ENCODE measurements at regions not wholly inside any gene's neighbourhood (a gene's known extent, or its start where the extent isn't known, plus 50 kb on each side); places are given as distances from the start of the nearest gene placed in this dataset.
A peak's percentile ranks its signal among the peaks of the same experiment; 100 is the strongest.

GRCh38 chr2:45307147-45307546 is 297.9 kb upstream of the SIX2 start:
- no CpG with 5 or more reads among the region's 11 CpGs for WGBS (ENCODE audit: extremely low coverage, insufficient coverage, insufficient read length)

DNA sequence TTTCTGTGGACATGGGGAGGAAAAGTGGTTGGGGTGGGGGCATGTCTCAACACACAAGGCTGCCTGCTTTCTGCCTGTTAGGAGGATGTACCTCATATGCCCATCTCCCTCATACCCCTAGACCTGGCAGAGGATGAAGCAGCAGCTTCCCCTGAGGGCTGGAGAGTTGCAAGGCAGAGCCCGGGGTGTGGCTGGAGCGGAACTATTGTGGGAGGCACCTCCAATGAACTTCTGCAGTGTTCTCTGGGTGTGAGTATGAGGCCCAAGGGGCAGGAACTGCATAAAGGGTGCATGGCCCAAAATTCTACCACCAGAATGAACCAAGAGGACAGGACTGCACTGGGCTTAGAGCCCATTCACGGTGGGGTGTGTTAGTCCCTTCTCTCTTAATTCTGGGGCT is 296.3 kb upstream of the SIX2 start:
- no peak overlapping the region for H4K91ac ChIP-seq (ENCODE audit: low read depth, low read length)
- H4K8ac ChIP-seq (ENCODE audit: low read depth, low read length): no peak overlapping the region
- no peak overlapping the region for H3K4me2 ChIP-seq (ENCODE audit: low read length)
- no peak overlapping the region for H3K4ac ChIP-seq (ENCODE audit: low read depth, low read length)
- no peak for DNase-seq
- H3K18ac ChIP-seq (ENCODE audit: low read length): no peak overlapping the region
- no peaks in the 10 kb centered on the region for H3K79me1 ChIP-seq (ENCODE audit: low read length)
- WGBS (ENCODE audit: extremely low coverage, insufficient coverage, insufficient read length): no CpG with 5 or more reads among the region's 3 CpGs
- H3K79me2 ChIP-seq (ENCODE audit: control insufficient read depth, insufficient read depth, low read length, poor library complexity): no peaks in the 10 kb centered on the region
- no peak overlapping the region for H2BK12ac ChIP-seq (ENCODE audit: low read length)
- no peak overlapping the region for H3K9ac ChIP-seq (ENCODE audit: low read length)
- no peak overlapping the region for H3K23ac ChIP-seq (ENCODE audit: low read length)
- no peak overlapping the region for H2AFZ ChIP-seq (ENCODE audit: insufficient read depth, low read length, poor library complexity)
- no peak overlapping the region for H4K12ac ChIP-seq (ENCODE audit: low read depth, low read length)
- no peak overlapping the region for H3K14ac ChIP-seq (ENCODE audit: low read length)
- no peak overlapping the region for H3K4me3 ChIP-seq (ENCODE audit: low read depth, low read length)
- no peaks in the 10 kb centered on the region for H3K36me3 ChIP-seq (ENCODE audit: control insufficient read depth in 1 of 2, insufficient read depth in 2 of 2, low read length in 2 of 2)
- no peaks in the 10 kb centered on the region for H3K4me1 ChIP-seq (ENCODE audit: control insufficient read depth in 1 of 2, insufficient read depth in 2 of 2, low read length in 2 of 2)
- H2BK5ac ChIP-seq (ENCODE audit: low read depth, low read length, poor library complexity): no peak overlapping the region
- no peak overlapping the region for H2AK5ac ChIP-seq (ENCODE audit: low read length)
- H3K27ac ChIP-seq (ENCODE audit: low read depth, low read length): no peak overlapping the region
- H2BK120ac ChIP-seq (ENCODE audit: insufficient read depth, low read length, poor library complexity): no peak overlapping the region
- H3K27me3 ChIP-seq (ENCODE audit: insufficient read depth, low read length): no peaks in the 10 kb centered on the region
- H3K9me3 ChIP-seq (ENCODE audit: insufficient read depth, low read depth, low read length): peaks cover 7% of the 10 kb centered on the region

More at GRCh38 chr2:45307147-45307546, 297.9 kb upstream of the SIX2 start:
- no peak overlapping the region for H2AK5ac ChIP-seq (ENCODE audit: low read length)
- no peaks in the 10 kb centered on the region for H3K36me3 ChIP-seq (ENCODE audit: control insufficient read depth in 1 of 2, insufficient read depth in 2 of 2, low read length in 2 of 2)
- H4K12ac ChIP-seq (ENCODE audit: low read depth, low read length): no peak overlapping the region
- no peak overlapping the region for H2AFZ ChIP-seq (ENCODE audit: insufficient read depth, low read length, poor library complexity)
- H2BK12ac ChIP-seq (ENCODE audit: low read length): no peak overlapping the region
- H2BK120ac ChIP-seq (ENCODE audit: insufficient read depth, low read length, poor library complexity): no peak overlapping the region
- H4K8ac ChIP-seq (ENCODE audit: low read depth, low read length): no peak overlapping the region
- H3K79me1 ChIP-seq (ENCODE audit: low read length): no peaks in the 10 kb centered on the region
- no peak overlapping the region for H3K23ac ChIP-seq (ENCODE audit: low read length)
- no peak overlapping the region for H2BK5ac ChIP-seq (ENCODE audit: low read depth, low read length, poor library complexity)
- no peaks in the 10 kb centered on the region for H3K79me2 ChIP-seq (ENCODE audit: control insufficient read depth, insufficient read depth, low read length, poor library complexity)
- H3K4ac ChIP-seq (ENCODE audit: low read depth, low read length): no peak overlapping the region
- H3K4me1 ChIP-seq (ENCODE audit: control insufficient read depth in 1 of 2, insufficient read depth in 2 of 2, low read length in 2 of 2): no peaks in the 10 kb centered on the region
- no peak overlapping the region for H3K27ac ChIP-seq (ENCODE audit: low read depth, low read length)
- H3K9me3 ChIP-seq (ENCODE audit: insufficient read depth, low read depth, low read length): peaks cover 8% of the 10 kb centered on the region
- no peak overlapping the region for H3K9ac ChIP-seq (ENCODE audit: low read length)
- no peak overlapping the region for H4K91ac ChIP-seq (ENCODE audit: low read depth, low read length)
- no peaks in the 10 kb centered on the region for H3K27me3 ChIP-seq (ENCODE audit: insufficient read depth, low read length)
- H3K4me2 ChIP-seq (ENCODE audit: low read length): no peak overlapping the region
- H3K18ac ChIP-seq (ENCODE audit: low read length): no peak overlapping the region
- no peak overlapping the region for H3K14ac ChIP-seq (ENCODE audit: low read length)
- H3K4me3 ChIP-seq (ENCODE audit: low read depth, low read length): no peak overlapping the region
- no peak for DNase-seq

DNA sequence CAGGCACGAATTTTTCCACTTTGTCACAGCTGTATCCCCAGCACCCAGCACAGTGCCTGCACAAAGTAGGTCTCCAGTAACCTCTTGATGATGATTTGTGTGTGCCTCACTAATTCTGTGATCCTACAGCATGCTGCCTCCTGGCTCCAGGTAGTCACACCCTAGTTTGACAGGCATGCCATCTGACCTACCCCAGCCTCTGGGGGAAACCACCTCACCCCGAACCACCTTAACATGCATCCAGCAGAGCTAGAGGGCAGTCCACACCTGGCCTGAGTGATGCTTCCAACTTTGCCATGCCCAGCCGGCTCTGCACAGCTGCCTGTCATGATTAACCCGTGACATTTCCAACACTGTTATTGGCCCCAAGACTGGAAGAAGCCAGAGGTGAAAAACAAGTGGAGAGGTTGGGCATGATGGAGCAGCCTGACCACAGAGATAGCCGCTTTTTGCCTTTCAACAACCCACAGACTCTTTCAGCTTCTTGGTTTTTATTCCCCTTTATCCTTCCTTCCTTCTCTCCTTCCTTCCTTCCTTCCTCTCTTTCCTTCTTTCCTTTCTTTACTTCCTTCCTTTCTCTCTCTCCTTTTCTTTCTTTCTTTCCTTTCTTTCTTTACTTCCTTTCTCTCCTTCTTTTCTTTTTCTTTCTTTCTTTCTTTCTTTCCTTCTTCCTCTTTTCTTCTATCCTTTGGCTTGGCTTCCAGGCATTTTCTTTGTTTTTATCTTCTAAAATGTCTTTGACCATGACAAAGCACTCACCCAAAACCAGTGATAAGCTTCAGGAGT is 294.4 kb upstream of the SIX2 start:
- no peaks in the 10 kb centered on the region for H3K27me3 ChIP-seq (ENCODE audit: insufficient read depth, low read length)
- H3K79me1 ChIP-seq (ENCODE audit: low read length): no peaks in the 10 kb centered on the region
- no CpG with 5 or more reads among the region's 5 CpGs for WGBS (ENCODE audit: extremely low coverage, insufficient coverage, insufficient read length)

DNA sequence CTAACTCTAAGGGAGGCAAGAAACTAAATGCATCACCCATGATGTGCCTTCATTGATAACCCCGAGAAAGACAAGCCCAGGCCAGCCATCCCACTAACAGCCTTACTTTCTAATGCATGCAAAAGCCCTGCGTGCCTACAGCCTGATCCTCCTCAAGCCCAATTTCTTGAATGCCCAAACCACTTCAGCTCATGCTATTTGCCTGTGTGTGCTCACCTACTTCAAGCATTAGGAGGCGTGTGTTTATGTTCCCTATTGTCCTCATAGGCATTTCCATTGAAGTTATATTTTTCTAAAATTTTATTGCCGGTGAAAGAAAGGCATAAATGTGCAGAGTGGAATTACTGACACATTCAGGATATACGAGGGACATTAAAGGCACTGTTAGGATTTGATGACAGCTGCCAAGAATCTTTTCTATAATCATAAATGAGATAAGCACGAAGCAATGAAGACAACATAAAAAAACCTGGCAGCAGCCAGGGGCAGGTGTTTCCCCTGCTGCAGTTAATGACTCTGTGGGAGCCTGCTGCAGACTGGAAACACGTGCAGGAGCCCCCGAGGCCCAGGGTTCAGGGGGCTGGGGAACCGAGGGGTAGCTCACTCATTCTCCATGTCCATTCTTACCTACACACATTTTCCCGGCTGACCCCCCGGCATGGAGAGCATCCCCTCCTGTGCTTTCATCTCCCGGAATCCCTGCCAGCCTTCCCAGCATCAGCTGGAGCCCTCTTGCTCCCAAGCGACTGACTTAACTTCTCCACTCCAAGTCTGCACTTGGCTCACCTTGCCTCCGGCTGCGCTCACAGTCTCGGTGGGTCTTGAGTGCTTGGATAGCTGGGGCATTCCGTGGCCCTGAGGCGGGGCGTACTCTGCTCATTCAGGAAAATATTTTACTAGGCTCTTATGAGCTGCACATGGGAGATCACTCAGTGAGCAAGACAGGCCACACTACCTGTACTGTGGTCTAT is 292.3 kb upstream of the SIX2 start:
- Histone ChIP-seq H3K4me3 (ENCODE audit: low read depth, low read length) (no peak overlapping the region), H4K12ac (ENCODE audit: low read depth, low read length) (no peak overlapping the region), H3K9ac (ENCODE audit: low read length) (no peak overlapping the region), H3K4me1 (ENCODE audit: control insufficient read depth in 1 of 2, insufficient read depth in 2 of 2, low read length in 2 of 2) (no peaks in the 10 kb centered on the region), H2BK120ac (ENCODE audit: insufficient read depth, low read length, poor library complexity) (no peak overlapping the region), H3K79me2 (ENCODE audit: control insufficient read depth, insufficient read depth, low read length, poor library complexity) (no peaks in the 10 kb centered on the region), H2BK12ac (ENCODE audit: low read length) (no peak overlapping the region), H3K18ac (ENCODE audit: low read length) (no peak overlapping the region), H3K9me3 (ENCODE audit: insufficient read depth, low read depth, low read length) (peaks cover 2% of the 10 kb centered on the region), H3K79me1 (ENCODE audit: low read length) (no peaks in the 10 kb centered on the region), H3K23ac (ENCODE audit: low read length) (no peak overlapping the region), H2AK5ac (ENCODE audit: low read length) (no peak overlapping the region), H3K14ac (ENCODE audit: low read length) (no peak overlapping the region), H4K91ac (ENCODE audit: low read depth, low read length) (no peak overlapping the region), H3K27me3 (ENCODE audit: insufficient read depth, low read length) (no peaks in the 10 kb centered on the region), H3K4me2 (ENCODE audit: low read length) (no peak overlapping the region), H3K27ac (ENCODE audit: low read depth, low read length) (no peak overlapping the region), H4K8ac (ENCODE audit: low read depth, low read length) (no peak overlapping the region), H2AFZ (ENCODE audit: insufficient read depth, low read length, poor library complexity) (no peak overlapping the region), H3K36me3 (ENCODE audit: control insufficient read depth in 1 of 2, insufficient read depth in 2 of 2, low read length in 2 of 2) (no peaks in the 10 kb centered on the region), H3K4ac (ENCODE audit: low read depth, low read length) (no peak overlapping the region), H2BK5ac (ENCODE audit: low read depth, low read length, poor library complexity) (no peak overlapping the region)
- no CpG with 5 or more reads among the region's 19 CpGs for WGBS (ENCODE audit: extremely low coverage, insufficient coverage, insufficient read length)
- peak in 1 of 2 donors; percentile 8 for DNase-seq

More for the DNA sequence above, 294.4 kb upstream of the SIX2 start:
- no peak overlapping the region for H4K8ac ChIP-seq (ENCODE audit: low read depth, low read length)
- no peak overlapping the region for H2AK5ac ChIP-seq (ENCODE audit: low read length)
- H2AFZ ChIP-seq (ENCODE audit: insufficient read depth, low read length, poor library complexity): no peak overlapping the region
- H3K9me3 ChIP-seq (ENCODE audit: insufficient read depth, low read depth, low read length): peaks cover 2% of the 10 kb centered on the region
- no peak overlapping the region for H4K91ac ChIP-seq (ENCODE audit: low read depth, low read length)
- H3K36me3 ChIP-seq (ENCODE audit: control insufficient read depth in 1 of 2, insufficient read depth in 2 of 2, low read length in 2 of 2): no peaks in the 10 kb centered on the region
- DNase-seq: no peak
- H2BK12ac ChIP-seq (ENCODE audit: low read length): no peak overlapping the region
- H3K23ac ChIP-seq (ENCODE audit: low read length): no peak overlapping the region
- H3K79me2 ChIP-seq (ENCODE audit: control insufficient read depth, insufficient read depth, low read length, poor library complexity): no peaks in the 10 kb centered on the region
- H3K4ac ChIP-seq (ENCODE audit: low read depth, low read length): no peak overlapping the region
- no peak overlapping the region for H3K14ac ChIP-seq (ENCODE audit: low read length)
- no peak overlapping the region for H3K4me2 ChIP-seq (ENCODE audit: low read length)
- no peak overlapping the region for H3K18ac ChIP-seq (ENCODE audit: low read length)
- no peak overlapping the region for H3K9ac ChIP-seq (ENCODE audit: low read length)
- H3K4me1 ChIP-seq (ENCODE audit: control insufficient read depth in 1 of 2, insufficient read depth in 2 of 2, low read length in 2 of 2): no peaks in the 10 kb centered on the region
- H4K12ac ChIP-seq (ENCODE audit: low read depth, low read length): no peak overlapping the region
- H3K4me3 ChIP-seq (ENCODE audit: low read depth, low read length): no peak overlapping the region
- H2BK5ac ChIP-seq (ENCODE audit: low read depth, low read length, poor library complexity): no peak overlapping the region
- no peak overlapping the region for H2BK120ac ChIP-seq (ENCODE audit: insufficient read depth, low read length, poor library complexity)
- H3K27ac ChIP-seq (ENCODE audit: low read depth, low read length): no peak overlapping the region

Measured in trophoblast cell (in vitro differentiated cells and primary cell).